PC-3 (cell line): ENCODE measurements at regions not wholly inside any gene's neighbourhood (a gene's known extent, or its start where the extent isn't known, plus 50 kb on each side); places are given as distances from the start of the nearest gene placed in this dataset.

Experiments used
- ATAC-seq: fragments of 200-7000 bp; cut with Tn5 transposase; 2 replicates; pipeline ENCODE4 v1.9.1; 2020; ENCODE audit warnings: mild to moderate bottlenecking, moderate library complexity
- BruUV-seq: library from RNA; stranded (reverse); fragments of 400-500 nt; replicated peaks from 2 replicates; lab custom pipeline; 2021; lab: Mats Ljungman, UMichigan
- CTCF ChIA-PET: fragments of 300-600 bp; sonication (Branson Sonifier 250); formaldehyde crosslinking; loops from one replicate; lab custom pipeline; 2022; ENCODE audit warnings: antibody characterized with exemption; lab: Charles Lee
- POLR2A ChIA-PET: fragments of 300-600 bp; sonication (Branson Sonifier 250); formaldehyde crosslinking; loops from one replicate; lab custom pipeline; 2022; ENCODE audit warnings: antibody characterized with exemption; ENCODE audit not compliant: unreplicated experiment; lab: Charles Lee
- DNase-seq: peaks from one replicate; pipeline ENCODE4 v3.0.0-alpha.2; 2015
- H2AFZ ChIP-seq: fragments of 300-600 bp; sonication (generic); 2 replicates; pipeline ENCODE4 v1.6.0; 2016; ENCODE audit warnings: antibody characterized with exemption, low read length
- H3F3A ChIP-seq: fragments of 300-600 bp; sonication (generic); one replicate; pipeline ENCODE4 v1.6.0; 2017; ENCODE audit warnings: antibody characterized with exemption, low read length, control low read depth, mild to moderate bottlenecking; ENCODE audit not compliant: unreplicated experiment
- H3K27ac ChIP-seq: fragments of 300-600 bp; sonication (generic); 2 replicates; pipeline ENCODE4 v1.5.1; 2016; ENCODE audit warnings: mild to moderate bottlenecking, low read length
- H3K27me3 ChIP-seq: fragments of 300-600 bp; sonication (generic); 2 replicates; pipeline ENCODE4 v1.6.1; 2016; ENCODE audit warnings: low read length, mixed read lengths
- H3K36me3 ChIP-seq: fragments of 300-600 bp; sonication (generic); 2 replicates; pipeline ENCODE4 v1.6.1; 2016; ENCODE audit warnings: low read depth, mixed run types, low read length, mixed read lengths
- H3K4me1 ChIP-seq: fragments of 300-600 bp; sonication (generic); 2 replicates; pipeline ENCODE4 v1.5.1; 2016; ENCODE audit warnings: low read length; ENCODE audit not compliant: insufficient read depth
- H3K4me2 ChIP-seq: fragments of 300-600 bp; sonication (generic); 2 replicates; pipeline ENCODE4 v1.6.0; 2016; ENCODE audit warnings: low read length
- H3K4me3 ChIP-seq: fragments of 300-600 bp; sonication (generic); 2 replicates; pipeline ENCODE4 v1.5.1; 2016; ENCODE audit warnings: mild to moderate bottlenecking, low read length, mixed read lengths
- H3K79me2 ChIP-seq: fragments of 300-600 bp; sonication (generic); 2 replicates; pipeline ENCODE4 v1.6.1; 2017; ENCODE audit warnings: low read length, mixed read lengths
- H3K9ac ChIP-seq: fragments of 300-600 bp; sonication (generic); 2 replicates; pipeline ENCODE4 v1.6.0; 2016; ENCODE audit warnings: mild to moderate bottlenecking, low read length
- H3K9me2 ChIP-seq: fragments of 300-600 bp; sonication (generic); replicated peaks from 2 replicates; pipeline ENCODE4 v1.6.1; 2016; ENCODE audit warnings: mixed run types, low read length, mixed read lengths
- H3K9me3 ChIP-seq: fragments of 300-600 bp; sonication (generic); 2 replicates; pipeline ENCODE4 v1.6.1; 2016; ENCODE audit warnings: low read length, mixed read lengths
- H4K20me1 ChIP-seq: fragments of 300-600 bp; sonication (generic); 2 replicates; pipeline ENCODE4 v1.6.1; 2016; ENCODE audit warnings: low read length, mixed read lengths
- EZH2 ChIP-seq: fragments of 300-600 bp; sonication (generic); IDR thresholded peaks from one replicate; pipeline ENCODE4 v1.6.1; 2017; ENCODE audit warnings: antibody characterized with exemption, mild to moderate bottlenecking, low read length; ENCODE audit not compliant: unreplicated experiment
- EZH2phosphoT487 ChIP-seq: fragments of 300-600 bp; sonication (generic); IDR thresholded peaks from 2 replicates; pipeline ENCODE4 v1.6.1; 2018; ENCODE audit warnings: mild to moderate bottlenecking, antibody characterized with exemption, low read length, borderline replicate concordance
- intact Hi-C: fragments of 100-400 bp; cut with micrococcal nuclease; formaldehyde crosslinking; loops from 2 replicates; pipeline ENCODE4 v1.9.0; 2023
- TF ChIP-seq, protein P1 (sequence below): fragments of 300-600 bp; sonication (generic); conservative IDR thresholded peaks from 2 replicates; pipeline ENCODE4 v1.5.1; 2017; ENCODE audit warnings: antibody characterized with exemption, low read depth, mild to moderate bottlenecking, low read length

DNA sequence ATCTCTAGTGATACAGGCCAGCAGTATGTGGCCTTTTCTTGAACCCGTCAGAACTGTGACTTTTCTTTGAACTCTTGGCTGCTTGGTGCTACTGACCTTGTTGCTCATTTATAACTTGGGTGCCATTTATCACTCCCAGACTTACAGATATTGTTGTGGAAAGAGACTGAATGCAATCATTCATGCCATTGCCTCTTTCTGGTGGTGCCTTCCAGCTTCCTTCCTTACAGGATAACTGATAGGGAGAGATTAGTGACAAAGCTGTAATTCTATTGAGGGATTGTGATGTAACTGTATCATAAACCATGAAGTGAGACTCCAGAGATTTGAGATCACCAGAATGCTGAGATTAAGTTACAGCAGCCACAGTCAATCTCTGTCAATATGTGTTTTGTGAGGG lies 256.5 kb downstream of the USP25 start:
- no peaks in the 10 kb centered on the region for H3K79me2 ChIP-seq
- POLR2A ChIA-PET, result no interaction called here
- 0 out of 2 replicates have a peak, but pooled peaks cover 4% of the 10 kb centered on the region for H3K9me2 ChIP-seq
- no peak overlapping the region for H3K27ac ChIP-seq
- no peak overlapping the region for H3K4me3 ChIP-seq
- H3K9ac ChIP-seq, result no peak overlapping the region
- H3K9me3 ChIP-seq, result no peaks in the 10 kb centered on the region
- H3F3A ChIP-seq, result no peaks in the 10 kb centered on the region
- CTCF ChIA-PET, result no interaction called here
- H3K4me1 ChIP-seq, result no peaks in the 10 kb centered on the region
- no peak for ATAC-seq
- TF ChIP-seq, protein P1, sequence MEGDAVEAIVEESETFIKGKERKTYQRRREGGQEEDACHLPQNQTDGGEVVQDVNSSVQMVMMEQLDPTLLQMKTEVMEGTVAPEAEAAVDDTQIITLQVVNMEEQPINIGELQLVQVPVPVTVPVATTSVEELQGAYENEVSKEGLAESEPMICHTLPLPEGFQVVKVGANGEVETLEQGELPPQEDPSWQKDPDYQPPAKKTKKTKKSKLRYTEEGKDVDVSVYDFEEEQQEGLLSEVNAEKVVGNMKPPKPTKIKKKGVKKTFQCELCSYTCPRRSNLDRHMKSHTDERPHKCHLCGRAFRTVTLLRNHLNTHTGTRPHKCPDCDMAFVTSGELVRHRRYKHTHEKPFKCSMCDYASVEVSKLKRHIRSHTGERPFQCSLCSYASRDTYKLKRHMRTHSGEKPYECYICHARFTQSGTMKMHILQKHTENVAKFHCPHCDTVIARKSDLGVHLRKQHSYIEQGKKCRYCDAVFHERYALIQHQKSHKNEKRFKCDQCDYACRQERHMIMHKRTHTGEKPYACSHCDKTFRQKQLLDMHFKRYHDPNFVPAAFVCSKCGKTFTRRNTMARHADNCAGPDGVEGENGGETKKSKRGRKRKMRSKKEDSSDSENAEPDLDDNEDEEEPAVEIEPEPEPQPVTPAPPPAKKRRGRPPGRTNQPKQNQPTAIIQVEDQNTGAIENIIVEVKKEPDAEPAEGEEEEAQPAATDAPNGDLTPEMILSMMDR, result no peak
- TF ChIP-seq EZH2, result no peak
- TF ChIP-seq EZH2phosphoT487, result no peak
- H2AFZ ChIP-seq, result no peak overlapping the region
- no peak for DNase-seq
- H3K27me3 ChIP-seq, result no peaks in the 10 kb centered on the region
- no peaks in the 10 kb centered on the region for H3K36me3 ChIP-seq
- intact Hi-C loops, result no loop called here
- no peaks in the 10 kb centered on the region for H4K20me1 ChIP-seq
- H3K4me2 ChIP-seq, result no peak overlapping the region
- BruUV-seq, result no TSS peak

DNA sequence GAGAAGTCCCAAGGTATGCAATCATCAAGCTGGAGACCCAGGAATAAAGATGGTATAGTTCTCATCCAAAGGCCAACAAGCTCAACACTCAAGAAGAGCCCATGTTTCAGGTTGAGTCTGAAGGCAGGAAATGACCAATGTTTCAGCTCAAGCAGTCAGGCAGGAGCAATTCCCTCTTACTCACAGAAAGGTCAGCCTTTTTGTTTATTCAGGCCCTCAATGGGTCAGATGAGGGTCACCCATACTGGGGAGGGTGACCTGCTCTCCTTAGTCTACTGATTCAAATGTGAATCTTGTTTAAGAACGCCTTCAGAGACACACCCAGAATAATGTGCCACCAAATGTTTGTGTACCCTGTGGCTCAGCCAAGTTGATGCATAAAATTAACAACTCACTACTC lies 262.4 kb downstream of the USP25 start:
- CTCF ChIA-PET, result no interaction called here
- H3K27ac ChIP-seq, result no peak overlapping the region

DNA sequence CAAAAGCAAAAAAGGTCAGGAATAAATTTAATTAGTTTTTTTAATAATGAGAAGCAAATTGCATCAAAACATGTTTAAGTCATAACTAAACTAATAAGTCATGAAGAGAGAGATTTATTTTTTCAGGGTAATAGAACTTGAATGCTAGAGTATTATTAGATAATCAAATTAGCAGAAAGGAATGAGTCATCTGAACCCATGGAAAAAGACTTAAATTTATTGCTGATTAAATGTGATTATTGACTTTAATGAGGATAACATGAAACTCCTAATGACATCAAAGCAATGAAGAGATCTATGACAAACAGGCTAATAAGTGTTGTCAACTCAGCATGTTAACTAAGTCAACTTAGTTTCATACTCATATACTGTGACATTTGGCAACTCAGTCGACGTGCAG lies 264.2 kb downstream of the USP25 start:
- ATAC-seq, result no peak
- Histone ChIP-seq H3K4me1 (peaks cover 8% of the 10 kb centered on the region), H3K4me3 (no peak overlapping the region), H3F3A (peaks cover 4% of the 10 kb centered on the region), H3K4me2 (no peak overlapping the region), H3K79me2 (no peaks in the 10 kb centered on the region), H4K20me1 (no peaks in the 10 kb centered on the region), H3K27ac (no peak overlapping the region), H3K9me3 (no peaks in the 10 kb centered on the region), H3K36me3 (no peaks in the 10 kb centered on the region), H3K9ac (no peak overlapping the region), H3K9me2 (no peaks in the 10 kb centered on the region), H3K27me3 (no peaks in the 10 kb centered on the region), H2AFZ (no peak overlapping the region)
- no peak for DNase-seq
- BruUV-seq, result no TSS peak
- CTCF ChIA-PET, result no interaction called here
- no peak for TF ChIP-seq EZH2
- TF ChIP-seq EZH2phosphoT487, result no peak
- TF ChIP-seq, protein P1, result no peak
- POLR2A ChIA-PET, result no interaction called here
- intact Hi-C loops, result no loop called here

More for the DNA sequence above, 262.4 kb downstream of the USP25 start:
- Histone ChIP-seq H3K9me3 (no peaks in the 10 kb centered on the region), H3K36me3 (no peaks in the 10 kb centered on the region), H3F3A (peaks cover 4% of the 10 kb centered on the region), H3K27me3 (no peaks in the 10 kb centered on the region), H2AFZ (no peak overlapping the region), H3K4me1 (peaks cover 8% of the 10 kb centered on the region), H3K9ac (no peak overlapping the region), H3K79me2 (no peaks in the 10 kb centered on the region), H4K20me1 (no peaks in the 10 kb centered on the region), H3K9me2 (0 out of 2 replicates have a peak, but pooled peaks cover 1% of the 10 kb centered on the region), H3K4me2 (0 out of 2 replicates have a peak overlapping the region, but pooled peaks have one; percentile 8), H3K4me3 (no peak overlapping the region)
- BruUV-seq, result no TSS peak
- peak; percentile 76 for ATAC-seq
- intact Hi-C loops, result no loop called here
- DNase-seq, result peak; percentile 58
- TF ChIP-seq, protein P1, result no peak
- TF ChIP-seq EZH2, result no peak
- TF ChIP-seq EZH2phosphoT487, result no peak
- POLR2A ChIA-PET, result no interaction called here
